ENCODE measurements at regions not wholly inside any gene's neighbourhood (a gene's known extent, or its start where the extent isn't known, plus 50 kb on each side); places are given as distances from the start of the nearest gene placed in this dataset.

GRCh38 chr13:50187352-50188029 lies 172.2 kb downstream of the KCNRG start:
- no peak for DNase-seq (ENCODE audit: low read depth in 3 of 3, low spot score in 2 of 3)

DNA sequence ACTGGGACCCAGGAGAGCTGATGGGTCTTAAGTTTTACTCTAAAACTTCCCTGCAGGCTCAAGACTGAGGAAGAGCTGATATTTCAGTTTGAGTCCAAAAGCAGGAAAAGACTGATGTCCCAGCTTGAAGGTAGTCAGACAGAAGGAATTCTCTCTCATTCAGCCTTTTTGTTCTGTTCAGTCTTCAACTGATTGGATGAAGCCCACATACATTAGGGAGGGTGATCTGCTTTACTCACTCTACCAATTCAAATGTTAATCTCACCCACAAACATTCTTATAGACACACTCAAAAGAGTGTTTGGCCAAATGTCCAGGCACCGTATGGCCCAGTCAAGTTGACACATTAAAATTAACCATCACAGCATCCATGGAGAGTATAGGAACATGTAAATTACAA lies 173.5 kb downstream of the KCNRG start:
- no peak for DNase-seq (ENCODE audit: low read depth in 3 of 3, low spot score in 2 of 3)

DNA sequence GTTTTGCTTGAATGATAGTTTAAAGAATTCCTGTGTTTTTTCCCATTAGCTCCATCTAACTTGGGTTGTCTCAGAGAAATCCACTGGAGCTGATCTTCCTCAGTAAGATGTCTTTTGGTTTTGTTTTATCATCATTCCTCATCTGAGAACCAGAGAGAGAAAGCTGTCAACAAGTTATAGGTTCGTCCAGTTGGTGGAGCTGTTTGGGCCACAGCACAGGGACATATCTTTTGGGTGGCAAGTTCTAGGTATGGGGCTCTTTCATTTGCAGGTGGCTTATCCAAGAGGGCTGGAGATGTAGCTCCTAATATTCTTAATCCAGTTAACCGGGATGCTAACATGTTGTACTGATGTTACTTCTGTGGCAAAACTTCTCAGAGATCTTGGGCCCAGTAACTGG lies 174.2 kb downstream of the KCNRG start:
- no peak for DNase-seq (ENCODE audit: low read depth in 3 of 3, low spot score in 2 of 3)

DNA sequence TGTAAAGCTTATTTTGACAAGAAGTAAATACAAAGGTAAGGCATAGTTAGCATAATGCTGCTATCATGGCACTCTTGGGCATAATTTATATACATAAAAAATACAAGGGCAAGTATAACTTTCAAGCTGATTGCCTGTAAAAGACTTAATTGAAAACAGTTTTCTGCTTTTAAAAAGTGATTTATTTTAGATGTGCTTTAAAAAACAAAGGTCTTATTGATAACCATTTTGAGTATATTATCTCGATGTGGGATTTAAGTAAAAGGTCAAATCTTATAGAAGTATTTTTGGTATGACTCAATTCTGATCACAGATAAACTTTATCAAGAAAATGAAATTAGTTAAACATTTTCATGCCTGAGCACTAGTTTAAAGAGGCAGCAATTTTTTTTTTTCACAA lies 175.8 kb downstream of the KCNRG start:
- DNase-seq (ENCODE audit: low read depth in 3 of 3, low spot score in 2 of 3) = no peak

- no peak for DNase-seq (ENCODE audit: low read depth in 3 of 3, low spot score in 2 of 3)
These were observed 177.1 kb downstream of the KCNRG start for GRCh38 chr13:50192272-50192813.

DNA sequence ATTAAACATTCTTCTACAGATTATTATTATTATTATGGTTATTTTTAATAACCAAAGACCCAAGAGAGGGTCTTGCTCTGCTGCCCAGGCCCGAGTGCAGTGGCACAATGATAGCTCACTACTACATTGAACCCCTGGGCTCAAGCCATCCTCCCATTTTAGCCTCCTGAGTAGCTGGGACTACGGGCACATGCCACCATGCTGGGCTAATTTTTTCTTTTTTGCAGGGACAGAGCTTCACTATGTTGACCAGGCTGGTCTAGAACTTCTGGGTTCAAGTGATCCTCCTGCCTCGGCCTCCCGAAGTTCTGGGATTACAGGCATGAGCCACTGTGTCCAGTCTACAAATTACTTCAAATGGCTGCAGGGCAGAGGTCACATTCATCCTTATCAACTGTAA lies 179.8 kb downstream of the KCNRG start:
- DNase-seq (ENCODE audit: low read depth in 3 of 3, low spot score in 2 of 3) = no peak

- DNase-seq (ENCODE audit: low read depth in 3 of 3, low spot score in 2 of 3) = no peak
These were observed 180.9 kb downstream of the KCNRG start for GRCh38 chr13:50196118-50196517.

DNA sequence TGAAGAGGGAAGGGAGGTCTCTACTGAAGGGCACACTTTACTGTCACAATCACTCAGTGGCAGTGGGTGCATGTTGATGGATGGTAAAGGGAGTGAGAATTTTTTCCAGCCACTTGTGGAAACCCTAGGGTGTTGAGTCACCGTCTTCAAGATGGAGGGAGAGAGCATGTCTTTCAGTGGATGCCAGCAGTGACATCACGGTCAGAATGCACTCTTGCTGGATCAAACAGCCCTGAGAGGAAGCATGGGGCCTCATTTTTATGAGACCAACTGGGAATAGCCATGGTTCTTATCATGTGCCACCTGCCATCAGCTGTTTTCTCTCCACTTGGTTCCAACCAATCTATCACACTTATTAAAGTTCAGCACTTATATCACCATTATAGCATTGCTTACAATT lies 182.5 kb downstream of the KCNRG start:
- DNase-seq (ENCODE audit: low read depth in 3 of 3, low spot score in 2 of 3) = no peak

- no peak for DNase-seq (ENCODE audit: low read depth in 3 of 3, low spot score in 2 of 3)
These were observed 183.3 kb downstream of the KCNRG start for GRCh38 chr13:50198508-50198907.

DNA sequence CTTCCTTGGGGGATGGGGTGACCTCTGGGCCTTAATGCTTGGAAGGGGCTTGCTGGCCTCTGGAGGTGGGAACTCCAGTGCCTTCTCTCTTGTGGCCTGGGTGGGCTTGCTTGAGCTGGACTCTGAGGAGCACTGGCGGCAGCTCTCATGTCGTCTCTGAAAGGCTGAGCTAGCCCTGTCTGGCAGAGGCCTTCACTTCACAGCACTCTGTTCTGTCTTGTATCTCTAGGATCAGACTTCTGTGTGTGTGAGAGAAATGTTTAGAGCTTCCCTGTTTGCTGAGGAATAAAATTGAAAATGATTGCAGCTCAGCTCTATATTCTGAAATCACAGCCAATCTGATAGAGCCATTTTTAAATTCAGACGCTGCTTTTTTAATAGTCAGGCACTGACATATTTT lies 185.3 kb downstream of the KCNRG start:
- DNase-seq (ENCODE audit: low read depth in 3 of 3, low spot score in 2 of 3) = no peak

- DNase-seq (ENCODE audit: low read depth in 3 of 3, low spot score in 2 of 3) = no peak
These were observed 185.7 kb downstream of the KCNRG start for GRCh38 chr13:50200988-50201387.

DNA sequence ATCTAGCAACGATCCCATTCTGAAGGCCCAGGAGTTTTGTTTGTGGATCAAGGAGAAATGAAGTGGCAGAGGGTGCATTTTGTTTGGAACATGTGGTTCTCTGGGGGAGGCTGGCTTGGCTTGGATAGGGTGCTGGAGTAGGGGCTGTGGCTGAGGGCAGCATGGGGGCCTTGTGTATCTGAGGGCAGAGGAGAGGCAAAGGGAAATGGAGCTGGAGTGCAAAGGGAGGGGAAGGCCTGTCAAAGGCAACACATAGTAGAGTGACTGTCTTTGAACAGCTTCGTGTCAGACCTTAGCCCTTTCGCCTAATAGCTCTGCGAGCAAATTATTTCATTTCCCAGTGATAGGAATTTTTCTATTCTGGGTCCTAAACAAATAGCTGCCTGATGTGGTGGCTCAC lies 187.2 kb downstream of the KCNRG start:
- DNase-seq (ENCODE audit: low read depth in 3 of 3, low spot score in 2 of 3) = no peak

GRCh38 chr13:50203256-50203941 lies 188.2 kb downstream of the KCNRG start:
- no peak for DNase-seq (ENCODE audit: low read depth in 3 of 3, low spot score in 2 of 3)

- no peak for DNase-seq (ENCODE audit: low read depth in 3 of 3, low spot score in 2 of 3)
These were observed 190.3 kb downstream of the KCNRG start for GRCh38 chr13:50205581-50205980.

GRCh38 chr13:50208826-50209335 lies 193.6 kb downstream of the KCNRG start:
- peak in 1 of 3 donors; percentile 33 for DNase-seq (ENCODE audit: low read depth in 3 of 3, low spot score in 2 of 3)

DNA sequence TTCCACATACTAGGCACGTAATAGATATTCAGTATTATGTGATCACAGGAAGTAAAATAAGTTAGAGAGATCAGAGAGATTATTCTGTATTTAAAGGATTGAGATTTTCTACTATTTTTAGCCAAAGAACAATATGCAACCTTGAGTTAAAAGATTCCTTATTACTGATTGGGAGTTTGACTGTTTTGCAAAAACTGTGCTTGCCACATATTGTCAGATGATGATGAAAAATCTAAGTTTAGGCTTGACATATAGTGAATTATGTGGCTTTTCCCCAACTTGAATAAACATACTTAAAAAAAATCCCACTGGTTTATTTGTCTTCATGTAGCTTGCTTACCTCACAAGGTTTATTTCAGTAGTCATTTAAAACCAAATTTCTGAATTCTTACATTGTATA lies 194.4 kb downstream of the KCNRG start:
- no peak for DNase-seq (ENCODE audit: low read depth in 3 of 3, low spot score in 2 of 3)

DNA sequence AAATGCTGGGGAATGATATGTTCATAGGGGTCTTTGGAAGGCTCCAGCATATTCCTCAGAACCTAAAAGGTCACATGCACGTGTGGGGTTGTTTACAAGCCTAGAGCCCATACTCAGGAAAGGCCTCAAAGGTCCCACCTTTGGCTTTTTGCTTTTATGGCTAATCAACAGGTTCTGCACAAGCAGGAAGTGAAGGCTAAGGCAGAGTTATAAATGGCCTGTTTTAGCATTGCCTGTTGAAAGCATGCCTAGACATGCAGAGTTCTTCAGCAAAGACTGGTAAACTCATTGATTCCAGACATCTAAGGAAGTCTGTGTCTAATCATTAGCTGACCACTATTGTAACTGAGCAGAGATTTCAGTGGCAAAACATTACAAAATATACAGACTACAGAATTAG lies 198.3 kb downstream of the KCNRG start:
- no peak for DNase-seq (ENCODE audit: low read depth in 3 of 3, low spot score in 2 of 3)

DNA sequence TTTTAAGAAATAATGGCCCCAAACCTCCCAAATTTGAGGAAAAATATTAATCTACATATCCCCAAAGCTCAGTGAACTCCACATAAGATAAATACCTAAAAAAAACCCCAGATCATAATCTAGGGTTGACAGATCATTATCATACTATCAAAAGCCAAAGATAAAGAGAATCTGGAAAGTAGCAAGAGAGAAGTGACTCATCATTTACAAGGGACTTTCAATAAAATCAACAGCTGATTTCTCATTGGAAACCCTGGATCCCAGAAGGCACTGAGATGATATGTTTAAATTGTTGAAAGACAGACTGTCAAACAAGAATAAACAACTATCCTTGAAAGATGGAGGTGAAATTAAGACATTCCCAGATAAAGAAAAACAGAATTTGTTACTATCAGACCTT lies 199.3 kb downstream of the KCNRG start:
- no peak for DNase-seq (ENCODE audit: low read depth in 3 of 3, low spot score in 2 of 3)

DNA sequence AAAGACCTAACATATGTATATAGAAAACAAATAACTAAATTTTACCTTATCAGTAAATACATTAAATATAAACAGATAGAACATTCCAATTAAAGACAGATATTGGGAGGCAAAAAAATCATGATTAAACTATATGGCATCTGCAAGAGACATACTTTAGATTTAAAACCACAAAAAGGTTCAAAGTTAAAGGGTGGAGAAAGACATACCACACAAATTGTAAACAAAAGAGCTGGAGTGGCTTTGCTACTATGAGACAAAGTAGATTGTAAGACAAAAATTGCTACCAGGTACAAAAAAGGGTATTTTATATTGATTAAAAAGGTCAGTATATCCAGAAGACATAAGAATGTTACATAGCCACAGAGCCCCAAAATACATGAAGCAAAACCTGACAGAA lies 200.2 kb downstream of the KCNRG start:
- no peak for DNase-seq (ENCODE audit: low read depth in 3 of 3, low spot score in 2 of 3)

DNA sequence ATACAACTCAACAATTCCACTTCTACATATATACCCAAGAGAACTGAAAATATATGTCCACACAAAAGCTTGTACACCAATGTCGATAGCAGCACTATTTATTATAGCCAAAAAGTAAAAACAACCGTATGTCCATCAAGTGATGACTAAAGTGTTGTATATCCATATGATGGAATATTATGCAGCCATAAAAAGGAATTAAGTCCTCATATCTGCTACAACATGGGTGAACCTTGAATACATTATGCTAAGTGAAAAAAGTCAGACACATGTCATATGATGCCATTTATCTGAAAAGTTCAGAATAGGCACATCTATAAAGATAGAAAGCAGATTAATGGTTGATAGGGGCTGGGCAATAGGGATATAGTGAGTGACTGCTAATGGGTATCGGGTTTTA lies 204.5 kb downstream of the KCNRG start:
- DNase-seq (ENCODE audit: low read depth in 3 of 3, low spot score in 2 of 3) = no peak

DNA sequence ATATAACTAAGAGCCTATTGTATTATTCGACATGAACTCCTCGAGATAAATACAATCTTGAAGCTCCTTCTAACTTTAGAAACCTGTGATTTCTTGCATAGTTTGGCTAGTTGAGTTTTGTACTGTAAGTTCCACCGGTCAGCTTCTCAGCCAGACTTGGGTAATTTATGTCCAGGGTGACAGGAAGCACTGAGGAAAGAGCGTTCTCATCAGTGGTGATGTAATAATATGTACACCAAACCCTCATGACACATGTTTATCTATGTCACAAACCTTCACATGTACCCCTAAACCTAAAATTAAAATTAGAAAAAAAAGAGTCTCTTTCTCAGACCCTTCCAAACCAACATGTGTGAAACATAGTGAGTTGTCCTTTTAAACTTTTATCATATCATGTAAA lies 205.7 kb downstream of the KCNRG start:
- DNase-seq (ENCODE audit: low read depth in 3 of 3, low spot score in 2 of 3) = no peak
